Body of pancreas (tissue), 4 donors: ENCODE measurements at regions not wholly inside any gene's neighbourhood (a gene's known extent, or its start where the extent isn't known, plus 50 kb on each side); places are given as distances from the start of the nearest gene placed in this dataset.

ENCODE experiments used
- POLR2A ChIP-seq, 3 donors: fragments of 450-650 bp; IDR thresholded peaks; one replicate each; pipeline ENCODE4 v1.6.1; 2016; ENCODE audit warnings: antibody characterized with exemption in 3 of 3, mild to moderate bottlenecking in 2 of 3
- TF ChIP-seq, protein P1 (sequence below), 7 experiments: fragments of 450-650 bp in 4 of 7; fragments of 200-600 bp in 3 of 7; sonication (generic) in 3 of 7; IDR thresholded peaks; one replicate each; pipeline ENCODE4 v1.5.1; 2016 to 2019; ENCODE audit warnings: antibody characterized with exemption in 7 of 7

DNA sequence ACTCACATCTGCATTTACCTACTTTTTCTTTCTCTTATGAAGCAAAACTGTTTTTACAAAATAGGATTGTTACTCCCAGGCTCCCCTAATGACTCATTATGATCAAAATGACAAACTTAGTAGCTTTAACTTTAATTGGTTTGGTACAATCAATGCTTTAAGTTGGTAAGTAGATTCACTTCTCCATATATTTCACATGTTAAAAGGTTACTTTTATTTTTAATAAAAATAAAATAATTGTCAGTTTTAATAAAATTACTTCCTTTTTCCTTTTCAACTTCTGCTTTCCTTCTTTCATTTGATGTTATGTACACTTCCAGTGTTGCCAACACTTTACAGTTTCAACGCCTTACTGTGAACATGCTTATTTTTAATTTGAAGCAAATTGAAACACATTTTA, 477.6 kb downstream of the SETD4 start:
- TF ChIP-seq, protein P1, sequence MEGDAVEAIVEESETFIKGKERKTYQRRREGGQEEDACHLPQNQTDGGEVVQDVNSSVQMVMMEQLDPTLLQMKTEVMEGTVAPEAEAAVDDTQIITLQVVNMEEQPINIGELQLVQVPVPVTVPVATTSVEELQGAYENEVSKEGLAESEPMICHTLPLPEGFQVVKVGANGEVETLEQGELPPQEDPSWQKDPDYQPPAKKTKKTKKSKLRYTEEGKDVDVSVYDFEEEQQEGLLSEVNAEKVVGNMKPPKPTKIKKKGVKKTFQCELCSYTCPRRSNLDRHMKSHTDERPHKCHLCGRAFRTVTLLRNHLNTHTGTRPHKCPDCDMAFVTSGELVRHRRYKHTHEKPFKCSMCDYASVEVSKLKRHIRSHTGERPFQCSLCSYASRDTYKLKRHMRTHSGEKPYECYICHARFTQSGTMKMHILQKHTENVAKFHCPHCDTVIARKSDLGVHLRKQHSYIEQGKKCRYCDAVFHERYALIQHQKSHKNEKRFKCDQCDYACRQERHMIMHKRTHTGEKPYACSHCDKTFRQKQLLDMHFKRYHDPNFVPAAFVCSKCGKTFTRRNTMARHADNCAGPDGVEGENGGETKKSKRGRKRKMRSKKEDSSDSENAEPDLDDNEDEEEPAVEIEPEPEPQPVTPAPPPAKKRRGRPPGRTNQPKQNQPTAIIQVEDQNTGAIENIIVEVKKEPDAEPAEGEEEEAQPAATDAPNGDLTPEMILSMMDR (IDR thresholded peaks at IDR 0.05) = no peak
- no peak for TF ChIP-seq POLR2A (IDR thresholded peaks at IDR 0.05)
